ENCODE measurements at regions not wholly inside any gene's neighbourhood (a gene's known extent, or its start where the extent isn't known, plus 50 kb on each side); places are given as distances from the start of the nearest gene placed in this dataset.
"Not testable (repeated sequence)": the region's sequence is repeated elsewhere in the genome, so short reads cannot be mapped to it uniquely, and the experiment has no call there.

GRCh38 chr1:224031986-224032385 is 81.9 kb upstream of the FBXO28 start:
- H3K36me3 ChIP-seq (ENCODE audit: control insufficient read depth, insufficient read depth, low read length); DNase-seq; H3K27me3 Mint-ChIP-seq (ENCODE audit: low read depth in 2 of 2); H3K27me3 ChIP-seq (ENCODE audit: control insufficient read depth, insufficient read depth, low read length); ATAC-seq; H3K4me1 Mint-ChIP-seq; H3K36me3 Mint-ChIP-seq; H3K4me1 ChIP-seq (ENCODE audit: control insufficient read depth, insufficient read depth, low read length); H3K4me3 Mint-ChIP-seq; H3K27ac Mint-ChIP-seq; H3K27ac ChIP-seq (ENCODE audit: low read length); intact Hi-C loops (cut with micrococcal nuclease); H3K4me3 ChIP-seq (ENCODE audit: low read length); H3K9me3 ChIP-seq (ENCODE audit: control insufficient read depth, insufficient read depth, low read length); H3K9me3 Mint-ChIP-seq: not testable (repeated sequence)
- 20% methylated on average over 1 of the region's 3 CpGs for WGBS (ENCODE audit: insufficient coverage)

DNA sequence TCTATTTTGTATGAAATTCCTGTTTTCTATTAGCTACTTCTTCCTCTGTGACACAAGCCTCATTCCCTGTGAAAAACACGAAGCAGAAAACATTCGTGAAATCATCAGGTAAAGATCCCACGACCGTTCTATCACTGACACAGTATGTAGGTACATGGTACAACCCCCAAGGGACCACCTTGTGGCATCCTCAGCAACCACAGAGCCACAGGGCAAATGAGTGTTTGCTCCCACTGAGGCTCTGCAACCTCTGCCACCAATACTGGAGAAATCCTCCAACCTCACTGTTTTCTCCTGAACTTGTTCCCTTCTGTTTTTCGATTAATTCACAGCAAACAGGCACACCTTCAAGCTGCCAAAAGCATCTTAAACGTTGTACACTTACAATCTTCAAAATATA is 83.7 kb upstream of the FBXO28 start:
- DNase-seq; intact Hi-C loops (cut with micrococcal nuclease); H3K4me1 Mint-ChIP-seq; ATAC-seq; H3K4me3 Mint-ChIP-seq; H3K27me3 Mint-ChIP-seq (ENCODE audit: low read depth in 2 of 2); H3K4me3 ChIP-seq (ENCODE audit: low read length); H3K36me3 Mint-ChIP-seq; H3K27ac Mint-ChIP-seq; H3K9me3 Mint-ChIP-seq; H3K36me3 ChIP-seq (ENCODE audit: control insufficient read depth, insufficient read depth, low read length); H3K27ac ChIP-seq (ENCODE audit: low read length); H3K4me1 ChIP-seq (ENCODE audit: control insufficient read depth, insufficient read depth, low read length); H3K9me3 ChIP-seq (ENCODE audit: control insufficient read depth, insufficient read depth, low read length); H3K27me3 ChIP-seq (ENCODE audit: control insufficient read depth, insufficient read depth, low read length): not testable (repeated sequence)
- WGBS (ENCODE audit: insufficient coverage) = 75% methylated on average over 1 of the region's 6 CpGs

GRCh38 chr1:224029286-224030025 is 84.5 kb upstream of the FBXO28 start:
- H3K9me3 Mint-ChIP-seq; DNase-seq; H3K27ac ChIP-seq (ENCODE audit: low read length); H3K27ac Mint-ChIP-seq; H3K9me3 ChIP-seq (ENCODE audit: control insufficient read depth, insufficient read depth, low read length); intact Hi-C loops (cut with micrococcal nuclease); ATAC-seq; H3K36me3 Mint-ChIP-seq; H3K4me3 ChIP-seq (ENCODE audit: low read length); H3K36me3 ChIP-seq (ENCODE audit: control insufficient read depth, insufficient read depth, low read length); H3K27me3 ChIP-seq (ENCODE audit: control insufficient read depth, insufficient read depth, low read length); H3K27me3 Mint-ChIP-seq (ENCODE audit: low read depth in 2 of 2); H3K4me3 Mint-ChIP-seq; H3K4me1 Mint-ChIP-seq; H3K4me1 ChIP-seq (ENCODE audit: control insufficient read depth, insufficient read depth, low read length): not testable (repeated sequence)
- 80% methylated on average over 1 of the region's 5 CpGs for WGBS (ENCODE audit: insufficient coverage)

- H3K9me3 ChIP-seq (ENCODE audit: control insufficient read depth, insufficient read depth, low read length); H3K36me3 ChIP-seq (ENCODE audit: control insufficient read depth, insufficient read depth, low read length); H3K4me1 ChIP-seq (ENCODE audit: control insufficient read depth, insufficient read depth, low read length); H3K27me3 Mint-ChIP-seq (ENCODE audit: low read depth in 2 of 2); H3K4me3 Mint-ChIP-seq; H3K27ac Mint-ChIP-seq; H3K36me3 Mint-ChIP-seq; H3K27me3 ChIP-seq (ENCODE audit: control insufficient read depth, insufficient read depth, low read length); H3K4me3 ChIP-seq (ENCODE audit: low read length); DNase-seq; H3K27ac ChIP-seq (ENCODE audit: low read length); ATAC-seq; intact Hi-C loops (cut with micrococcal nuclease); H3K4me1 Mint-ChIP-seq; H3K9me3 Mint-ChIP-seq: not testable (repeated sequence)
- WGBS (ENCODE audit: insufficient coverage) = 85% methylated on average over 1 of the region's 3 CpGs
Measured at GRCh38 chr1:224028802-224029201, 85.1 kb upstream of the FBXO28 start.

DNA sequence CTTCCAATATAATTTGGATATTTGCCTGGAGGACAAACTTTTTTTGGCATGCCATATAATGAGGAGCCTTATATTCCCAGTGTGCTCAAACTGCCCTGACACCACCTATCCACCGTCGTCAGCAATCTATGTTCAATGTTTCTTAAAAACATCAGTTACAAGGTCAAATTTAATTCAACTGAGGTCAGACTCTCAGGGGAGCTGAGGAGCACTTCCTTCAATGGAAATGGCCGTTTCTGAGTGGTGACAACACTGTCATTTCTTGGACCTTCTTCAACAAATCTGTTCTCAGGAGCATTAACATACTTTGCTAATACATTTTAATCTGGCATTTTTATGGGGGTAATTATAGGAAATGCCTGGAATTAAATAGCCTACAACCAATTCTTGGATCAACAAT is 90.8 kb upstream of the FBXO28 start:
- H3K27ac Mint-ChIP-seq; H3K9me3 ChIP-seq (ENCODE audit: control insufficient read depth, insufficient read depth, low read length); H3K27me3 Mint-ChIP-seq (ENCODE audit: low read depth in 2 of 2); H3K4me1 ChIP-seq (ENCODE audit: control insufficient read depth, insufficient read depth, low read length); DNase-seq; H3K36me3 Mint-ChIP-seq; H3K4me3 ChIP-seq (ENCODE audit: low read length); H3K27ac ChIP-seq (ENCODE audit: low read length); H3K4me1 Mint-ChIP-seq; H3K27me3 ChIP-seq (ENCODE audit: control insufficient read depth, insufficient read depth, low read length); intact Hi-C loops (cut with micrococcal nuclease); H3K36me3 ChIP-seq (ENCODE audit: control insufficient read depth, insufficient read depth, low read length); H3K9me3 Mint-ChIP-seq; H3K4me3 Mint-ChIP-seq; ATAC-seq: not testable (repeated sequence)
- WGBS (ENCODE audit: insufficient coverage) = 100% methylated on average over 1 of the region's 3 CpGs

GRCh38 chr1:224022249-224022970 is 91.5 kb upstream of the FBXO28 start:
- H3K27me3 Mint-ChIP-seq (ENCODE audit: low read depth in 2 of 2); H3K27ac Mint-ChIP-seq; DNase-seq; H3K4me1 Mint-ChIP-seq; intact Hi-C loops (cut with micrococcal nuclease); H3K9me3 Mint-ChIP-seq; H3K4me3 ChIP-seq (ENCODE audit: low read length); H3K27me3 ChIP-seq (ENCODE audit: control insufficient read depth, insufficient read depth, low read length); H3K27ac ChIP-seq (ENCODE audit: low read length); H3K36me3 Mint-ChIP-seq; H3K4me1 ChIP-seq (ENCODE audit: control insufficient read depth, insufficient read depth, low read length); H3K9me3 ChIP-seq (ENCODE audit: control insufficient read depth, insufficient read depth, low read length); ATAC-seq; H3K4me3 Mint-ChIP-seq; H3K36me3 ChIP-seq (ENCODE audit: control insufficient read depth, insufficient read depth, low read length): not testable (repeated sequence)
- no CpG with 5 or more reads among the region's 7 CpGs for WGBS (ENCODE audit: insufficient coverage)

DNA sequence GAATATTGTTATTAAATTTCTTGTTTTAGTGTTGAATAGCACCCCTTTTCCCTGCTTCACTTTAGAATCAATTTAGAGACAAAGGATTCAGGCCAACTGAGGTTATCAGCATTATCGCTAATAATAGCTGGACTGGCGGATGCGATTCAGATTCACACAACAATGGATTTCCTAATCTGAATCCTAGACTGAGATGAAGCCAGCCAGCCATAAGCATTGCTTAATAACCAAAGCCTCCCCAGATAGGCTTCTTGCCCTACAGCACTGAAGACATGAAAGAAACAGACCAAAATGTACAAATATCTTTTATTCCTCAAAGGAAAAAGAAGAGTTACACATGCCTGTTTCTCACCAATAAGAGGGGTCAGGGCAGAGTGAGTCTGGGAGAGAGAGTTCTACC is 94.0 kb upstream of the FBXO28 start:
- H3K4me3 Mint-ChIP-seq; H3K27ac Mint-ChIP-seq; H3K4me1 Mint-ChIP-seq; DNase-seq; H3K4me3 ChIP-seq (ENCODE audit: low read length); H3K27ac ChIP-seq (ENCODE audit: low read length); intact Hi-C loops (cut with micrococcal nuclease); H3K9me3 Mint-ChIP-seq; H3K36me3 ChIP-seq (ENCODE audit: control insufficient read depth, insufficient read depth, low read length); ATAC-seq; H3K9me3 ChIP-seq (ENCODE audit: control insufficient read depth, insufficient read depth, low read length); H3K36me3 Mint-ChIP-seq; H3K27me3 Mint-ChIP-seq (ENCODE audit: low read depth in 2 of 2); H3K4me1 ChIP-seq (ENCODE audit: control insufficient read depth, insufficient read depth, low read length); H3K27me3 ChIP-seq (ENCODE audit: control insufficient read depth, insufficient read depth, low read length): not testable (repeated sequence)
- WGBS (ENCODE audit: insufficient coverage) = no CpG with 5 or more reads among the region's 3 CpGs

- H3K27me3 Mint-ChIP-seq (ENCODE audit: low read depth in 2 of 2); H3K27me3 ChIP-seq (ENCODE audit: control insufficient read depth, insufficient read depth, low read length); H3K4me3 ChIP-seq (ENCODE audit: low read length); H3K4me3 Mint-ChIP-seq; H3K4me1 ChIP-seq (ENCODE audit: control insufficient read depth, insufficient read depth, low read length); intact Hi-C loops (cut with micrococcal nuclease); H3K27ac Mint-ChIP-seq; H3K36me3 Mint-ChIP-seq; DNase-seq; H3K4me1 Mint-ChIP-seq; H3K9me3 ChIP-seq (ENCODE audit: control insufficient read depth, insufficient read depth, low read length); ATAC-seq; H3K9me3 Mint-ChIP-seq; H3K27ac ChIP-seq (ENCODE audit: low read length); H3K36me3 ChIP-seq (ENCODE audit: control insufficient read depth, insufficient read depth, low read length): not testable (repeated sequence)
- WGBS (ENCODE audit: insufficient coverage) = 96% methylated on average over 8 of the region's 8 CpGs
Measured at GRCh38 chr1:224015782-224016181, 98.1 kb upstream of the FBXO28 start.
